Gastrocnemius medialis (tissue), 4 donors: ENCODE measurements at regions not wholly inside any gene's neighbourhood (a gene's known extent, or its start where the extent isn't known, plus 50 kb on each side); places are given as distances from the start of the nearest gene placed in this dataset.

Experiments
- POLR2A ChIP-seq, 2 donors: fragments of 450-650 bp; IDR thresholded peaks; one replicate each; pipeline ENCODE4 v1.6.1; 2017; ENCODE audit warnings: antibody characterized with exemption in 2 of 2, mild to moderate bottlenecking in 2 of 2, moderate library complexity in 2 of 2
- TF ChIP-seq, protein P1 (sequence below), 5 experiments: fragments of 450-650 bp in 3 of 5; fragments of 200-600 bp in 2 of 5; sonication (generic) in 2 of 5; IDR thresholded peaks in 4 of 5; conservative IDR thresholded peaks in 1 of 5; 1 replicate in 4 of 5; 2 replicates in 1 of 5; pipeline ENCODE4 v1.5.1; 2016 to 2019; ENCODE audit warnings: antibody characterized with exemption in 5 of 5, mild to moderate bottlenecking in 3 of 5, moderate library complexity in 3 of 5

DNA sequence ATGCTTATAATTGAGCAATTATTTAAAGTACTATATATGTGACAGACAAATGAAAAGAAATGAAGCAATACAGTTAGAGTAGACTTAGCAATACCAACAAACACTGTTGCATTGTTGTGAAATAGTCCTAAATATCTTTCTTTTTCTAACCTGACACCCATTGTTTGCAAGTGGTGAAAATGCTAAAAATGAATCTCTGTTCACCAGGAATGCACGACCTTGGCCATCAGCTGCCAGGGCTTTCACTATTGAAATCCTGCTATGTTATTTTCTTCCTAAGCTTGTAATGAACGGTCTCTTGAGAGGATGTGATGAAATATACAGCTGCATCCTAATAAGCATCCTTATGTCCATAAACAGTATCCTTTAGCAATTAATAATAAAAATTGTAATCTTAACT is 136.2 kb upstream of the MGAT5 start:
- TF ChIP-seq POLR2A (IDR thresholded peaks at IDR 0.05), result no peak
- TF ChIP-seq, protein P1, sequence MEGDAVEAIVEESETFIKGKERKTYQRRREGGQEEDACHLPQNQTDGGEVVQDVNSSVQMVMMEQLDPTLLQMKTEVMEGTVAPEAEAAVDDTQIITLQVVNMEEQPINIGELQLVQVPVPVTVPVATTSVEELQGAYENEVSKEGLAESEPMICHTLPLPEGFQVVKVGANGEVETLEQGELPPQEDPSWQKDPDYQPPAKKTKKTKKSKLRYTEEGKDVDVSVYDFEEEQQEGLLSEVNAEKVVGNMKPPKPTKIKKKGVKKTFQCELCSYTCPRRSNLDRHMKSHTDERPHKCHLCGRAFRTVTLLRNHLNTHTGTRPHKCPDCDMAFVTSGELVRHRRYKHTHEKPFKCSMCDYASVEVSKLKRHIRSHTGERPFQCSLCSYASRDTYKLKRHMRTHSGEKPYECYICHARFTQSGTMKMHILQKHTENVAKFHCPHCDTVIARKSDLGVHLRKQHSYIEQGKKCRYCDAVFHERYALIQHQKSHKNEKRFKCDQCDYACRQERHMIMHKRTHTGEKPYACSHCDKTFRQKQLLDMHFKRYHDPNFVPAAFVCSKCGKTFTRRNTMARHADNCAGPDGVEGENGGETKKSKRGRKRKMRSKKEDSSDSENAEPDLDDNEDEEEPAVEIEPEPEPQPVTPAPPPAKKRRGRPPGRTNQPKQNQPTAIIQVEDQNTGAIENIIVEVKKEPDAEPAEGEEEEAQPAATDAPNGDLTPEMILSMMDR (IDR thresholded peaks at IDR 0.05 in 4 of 5, conservative IDR thresholded peaks at IDR 0.05 in 1 of 5), result no peak
